ENCODE measurements at regions not wholly inside any gene's neighbourhood (a gene's known extent, or its start where the extent isn't known, plus 50 kb on each side); places are given as distances from the start of the nearest gene placed in this dataset.

DNA sequence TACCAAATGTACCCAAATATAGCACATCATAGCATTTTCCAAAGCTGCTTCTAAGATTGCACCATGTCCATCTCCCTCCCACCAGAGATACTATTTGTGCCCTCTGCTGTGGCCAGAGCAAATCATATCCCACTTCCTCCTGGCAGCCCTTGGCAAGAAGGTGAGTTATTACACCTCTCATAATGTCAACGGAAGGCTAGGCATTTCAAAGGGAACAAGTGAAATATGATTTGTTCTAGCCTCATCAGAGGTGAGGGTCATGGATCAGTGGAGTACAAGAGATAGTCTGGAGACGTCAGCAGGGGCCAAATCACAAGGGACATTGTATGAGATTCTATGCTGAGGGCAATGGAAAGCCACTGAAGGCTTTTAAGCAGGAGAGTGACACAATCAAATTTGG lies 90.2 kb upstream of the BCAR3 start:
- TF ChIP-seq CTCF (IDR thresholded peaks at IDR 0.05), result no peak
- Mint-ChIP-seq H3K27ac (no peak overlapping the region), H3K36me3 (ENCODE audit: low read depth) (no peaks in the 10 kb centered on the region), H3K4me1 (peaks cover 65% of the 10 kb centered on the region), H3K27me3 (ENCODE audit: low read depth, poor library complexity) (peaks cover 14% of the 10 kb centered on the region), H3K4me3 (no peak overlapping the region), H3K9me3 (no peaks in the 10 kb centered on the region)
- no peak for DNase-seq

- Mint-ChIP-seq H3K27me3 (ENCODE audit: low read depth, poor library complexity) (peaks cover 11% of the 10 kb centered on the region), H3K27ac (no peak overlapping the region), H3K9me3 (no peaks in the 10 kb centered on the region), H3K36me3 (ENCODE audit: low read depth) (no peaks in the 10 kb centered on the region), H3K4me3 (no peak overlapping the region), H3K4me1 (peaks cover 75% of the 10 kb centered on the region)
- DNase-seq, result peak; percentile 24
- TF ChIP-seq CTCF (IDR thresholded peaks at IDR 0.05), result no peak
Observed at GRCh38 chr1:93770640-93771039, 89.0 kb upstream of the BCAR3 start.

GRCh38 chr1:93769777-93770176 lies 88.1 kb upstream of the BCAR3 start:
- peak overlapping the region; percentile 56 for H3K4me3 Mint-ChIP-seq
- peaks cover 70% of the 10 kb centered on the region for H3K4me1 Mint-ChIP-seq
- H3K27me3 Mint-ChIP-seq (ENCODE audit: low read depth, poor library complexity), result peaks cover 11% of the 10 kb centered on the region
- H3K36me3 Mint-ChIP-seq (ENCODE audit: low read depth), result no peaks in the 10 kb centered on the region
- H3K27ac Mint-ChIP-seq, result peak overlapping the region; percentile 91
- no peaks in the 10 kb centered on the region for H3K9me3 Mint-ChIP-seq
- DNase-seq, result no peak
- no peak for TF ChIP-seq CTCF (IDR thresholded peaks at IDR 0.05)

- no peak for DNase-seq
- peak overlapping the region; percentile 76 for H3K27ac Mint-ChIP-seq
- no peaks in the 10 kb centered on the region for H3K36me3 Mint-ChIP-seq (ENCODE audit: low read depth)
- H3K9me3 Mint-ChIP-seq, result no peaks in the 10 kb centered on the region
- TF ChIP-seq CTCF (IDR thresholded peaks at IDR 0.05), result no peak
- H3K4me3 Mint-ChIP-seq, result peak overlapping the region; percentile 56
- H3K4me1 Mint-ChIP-seq, result peaks cover 68% of the 10 kb centered on the region
- peaks cover 15% of the 10 kb centered on the region for H3K27me3 Mint-ChIP-seq (ENCODE audit: low read depth, poor library complexity)
Observed at GRCh38 chr1:93768380-93768863, 86.8 kb upstream of the BCAR3 start.

DNA sequence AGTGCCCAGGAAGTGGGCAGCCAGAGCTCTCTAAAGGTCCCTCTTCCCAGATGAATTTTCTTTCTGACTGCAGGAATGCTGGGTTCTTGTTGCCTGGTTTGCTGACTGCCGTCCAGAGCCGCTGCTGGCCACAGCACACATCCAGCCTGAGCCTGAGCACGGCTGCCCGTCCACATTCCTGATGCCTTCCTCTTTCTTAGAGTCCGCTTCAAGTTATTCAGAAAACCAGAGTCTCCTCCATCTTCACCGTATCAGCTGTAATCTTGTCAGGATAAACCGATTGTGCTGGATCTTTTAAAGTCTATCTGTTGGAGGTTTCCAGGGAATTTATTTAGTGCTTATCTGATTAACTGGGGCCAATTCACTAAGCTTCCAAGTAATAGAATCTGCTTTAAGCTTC lies 84.8 kb upstream of the BCAR3 start:
- DNase-seq, result no peak
- Mint-ChIP-seq H3K4me1 (peaks cover 59% of the 10 kb centered on the region), H3K4me3 (no peak overlapping the region), H3K36me3 (ENCODE audit: low read depth) (no peaks in the 10 kb centered on the region), H3K9me3 (no peaks in the 10 kb centered on the region), H3K27ac (peak overlapping the region; percentile 60), H3K27me3 (ENCODE audit: low read depth, poor library complexity) (peaks cover 11% of the 10 kb centered on the region)
- TF ChIP-seq CTCF (IDR thresholded peaks at IDR 0.05), result no peak

DNA sequence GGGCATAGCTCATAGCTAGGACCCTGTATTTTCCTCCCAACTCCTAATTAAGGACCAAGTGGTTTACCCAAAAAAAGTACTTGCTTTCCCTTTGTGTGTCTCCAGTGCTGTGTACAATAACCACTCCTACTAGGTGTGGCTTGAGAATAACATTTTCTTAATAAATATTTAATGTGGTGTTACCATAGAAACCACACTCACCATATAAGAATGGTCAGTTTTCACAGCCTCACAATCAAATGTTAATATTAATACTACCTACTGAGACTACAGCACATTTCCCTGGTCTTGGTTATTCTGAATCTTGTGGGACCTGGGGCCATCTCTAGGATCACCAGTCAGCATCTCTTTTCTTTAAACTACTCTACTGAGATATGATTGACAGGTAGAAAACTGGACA lies 83.5 kb upstream of the BCAR3 start:
- Mint-ChIP-seq H3K27me3 (ENCODE audit: low read depth, poor library complexity) (peaks cover 11% of the 10 kb centered on the region), H3K4me1 (peaks cover 57% of the 10 kb centered on the region), H3K36me3 (ENCODE audit: low read depth) (no peaks in the 10 kb centered on the region), H3K27ac (no peak overlapping the region), H3K9me3 (no peaks in the 10 kb centered on the region), H3K4me3 (no peak overlapping the region)
- DNase-seq, result no peak
- TF ChIP-seq CTCF (IDR thresholded peaks at IDR 0.05), result no peak
